Hepatocyte (in vitro differentiated cells): ENCODE measurements at regions not wholly inside any gene's neighbourhood (a gene's known extent, or its start where the extent isn't known, plus 50 kb on each side); places are given as distances from the start of the nearest gene placed in this dataset. TPM values are rescaled to one million over a fixed set of nuclear protein-coding genes. Genes with fewer than 3 reads are reported as not detected.

Experiments used
- DNase-seq: peaks from one replicate; pipeline ENCODE4 v3.0.0-alpha.2; 2016; ENCODE audit warnings: low spot score
- H2AFZ ChIP-seq: fragments of 200-600 bp; sonication (generic); 2 replicates; pipeline ENCODE4 v1.6.0; 2016; ENCODE audit warnings: antibody characterized with exemption, mild to moderate bottlenecking
- H3K27ac ChIP-seq: fragments of 200-600 bp; sonication (generic); 2 replicates; pipeline ENCODE4 v1.5.1; 2016; ENCODE audit warnings: mild to moderate bottlenecking
- H3K27me3 ChIP-seq: fragments of 200-600 bp; sonication (generic); 2 replicates; pipeline ENCODE4 v1.6.1; 2016
- H3K36me3 ChIP-seq: fragments of 200-600 bp; sonication (generic); replicated peaks from 2 replicates; pipeline ENCODE4 v1.5.1; 2016; ENCODE audit warnings: low read depth; ENCODE audit not compliant: insufficient read depth
- H3K4me1 ChIP-seq: fragments of 200-600 bp; sonication (generic); 2 replicates; pipeline ENCODE4 v1.5.1; 2016; ENCODE audit warnings: mild to moderate bottlenecking, moderate library complexity; ENCODE audit not compliant: insufficient read depth
- H3K4me2 ChIP-seq: fragments of 200-600 bp; sonication (generic); 2 replicates; pipeline ENCODE4 v1.6.0; 2016
- H3K4me3 ChIP-seq: fragments of 200-600 bp; sonication (generic); 2 replicates; pipeline ENCODE4 v1.5.1; 2016; ENCODE audit warnings: mild to moderate bottlenecking
- H3K79me2 ChIP-seq: fragments of 200-600 bp; sonication (generic); 2 replicates; pipeline ENCODE4 v1.6.0; 2017; ENCODE audit warnings: mild to moderate bottlenecking
- H3K9me2 ChIP-seq: fragments of 200-600 bp; sonication (generic); replicated peaks from 2 replicates; pipeline ENCODE4 v1.6.0; 2017; ENCODE audit warnings: mild to moderate bottlenecking; ENCODE audit not compliant: insufficient read depth
- H3K9me3 ChIP-seq: fragments of 200-600 bp; sonication (generic); 2 replicates; pipeline ENCODE4 v1.5.1; 2016; ENCODE audit warnings: low read depth, mild to moderate bottlenecking
- H4K20me1 ChIP-seq: fragments of 200-600 bp; sonication (generic); 2 replicates; pipeline ENCODE4 v1.6.0; 2016; ENCODE audit warnings: mild to moderate bottlenecking; ENCODE audit not compliant: insufficient read depth, poor library complexity, severe bottlenecking
- CTCF ChIP-seq: fragments of 200-600 bp; sonication (generic); IDR thresholded peaks from 2 replicates; pipeline ENCODE4 v1.5.1; 2016; ENCODE audit warnings: antibody characterized with exemption, mild to moderate bottlenecking; ENCODE audit not compliant: poor library complexity
- EZH2 ChIP-seq: fragments of 200-600 bp; sonication (generic); IDR thresholded peaks from 2 replicates; pipeline ENCODE4 v1.6.1; 2016; ENCODE audit warnings: antibody characterized with exemption, mild to moderate bottlenecking, borderline replicate concordance
- EZH2phosphoT487 ChIP-seq: fragments of 200-600 bp; sonication (generic); IDR thresholded peaks from one replicate; pipeline ENCODE4 v1.6.1; 2018; ENCODE audit warnings: antibody characterized with exemption, mild to moderate bottlenecking, low read depth, moderate library complexity; ENCODE audit not compliant: unreplicated experiment, severe bottlenecking
- WGBS: methylation state at CpG from one replicate; pipeline ENCODE4 v1.1.6; 2016; ENCODE audit warnings: low lambda C conversion rate; ENCODE audit errors: missing lambda C conversion rate; 5-methylcytosine and 5-hydroxymethylcytosine counted together
- small RNA-seq: library from RNA; depleted of rRNA; stranded (forward); fragments of <200 nt; gene quantifications from one replicate; pipeline ENCODE3, GENCODE V24; 2014

GRCh38 chrX:21319323-21319722 is 54.9 kb upstream of the CNKSR2 start:
- no peak for TF ChIP-seq CTCF
- TF ChIP-seq EZH2: no peak
- TF ChIP-seq EZH2phosphoT487: no peak
- no peaks in the 10 kb centered on the region for H3K27me3 ChIP-seq
- H3K79me2 ChIP-seq: no peaks in the 10 kb centered on the region
- H2AFZ ChIP-seq: no peak overlapping the region
- no peaks in the 10 kb centered on the region for H3K9me3 ChIP-seq
- H3K36me3 ChIP-seq: no peaks in the 10 kb centered on the region
- 54% methylated on average over 3 of the region's 3 CpGs for WGBS
- DNase-seq: no peak
- H3K9me2 ChIP-seq: no peaks in the 10 kb centered on the region
- H4K20me1 ChIP-seq: no peaks in the 10 kb centered on the region
- no peaks in the 10 kb centered on the region for H3K4me1 ChIP-seq
- H3K4me2 ChIP-seq: no peak overlapping the region
- no peak overlapping the region for H3K4me3 ChIP-seq
- no peak overlapping the region for H3K27ac ChIP-seq

Small RNA genes in the stretch of these regions (small RNA-seq; reads per million reads assigned to genes)
- not detected for gene RNU6-133P
